ENCODE measurements at regions not wholly inside any gene's neighbourhood (a gene's known extent, or its start where the extent isn't known, plus 50 kb on each side); places are given as distances from the start of the nearest gene placed in this dataset.

- TF ChIP-seq CTCF (IDR thresholded peaks at IDR 0.05; ENCODE audit: borderline replicate concordance, extremely low read depth, low read length, poor library complexity, severe bottlenecking) (no peak), EZH2 (IDR thresholded peaks at IDR 0.05; ENCODE audit: borderline replicate concordance, low read depth, low read length, severe bottlenecking) (no peak)
Measured at GRCh38 chr20:54335299-54335698, 127.4 kb downstream of the PFDN4 start.

All from DND-41 (cell line).